ENCODE measurements at regions not wholly inside any gene's neighbourhood (a gene's known extent, or its start where the extent isn't known, plus 50 kb on each side); places are given as distances from the start of the nearest gene placed in this dataset.

- no peak for TF ChIP-seq EZH2 (IDR thresholded peaks at IDR 0.05; ENCODE audit: insufficient read depth, poor library complexity, severe bottlenecking)
- TF ChIP-seq EZH2phosphoT487 (IDR thresholded peaks at IDR 0.05; ENCODE audit: insufficient read depth, low read depth) = no peak
Measured at GRCh38 chr1:213414911-213415310, 363.9 kb downstream of the RPS6KC1 start.

Data from GM23248 (cell line).